Activated CD4-positive, alpha-beta memory T cell treated with anti-CD3 and anti-CD28 coated beads, Interleukin-2, amount 10 ng/mL, durations not matched to agents 7 days and 5 days (primary cell): ENCODE measurements at regions not wholly inside any gene's neighbourhood (a gene's known extent, or its start where the extent isn't known, plus 50 kb on each side); places are given as distances from the start of the nearest gene placed in this dataset.

ENCODE experiments used
- CTCF ChIA-PET: fragments of 350-600 bp; sonication (Branson Sonifier 250); formaldehyde crosslinking; loops from one replicate; lab custom pipeline; 2021; ENCODE audit warnings: antibody characterized with exemption, inconsistent platforms; lab: Charles Lee
- POLR2A ChIA-PET: fragments of 350-600 bp; sonication (Branson Sonifier 250); formaldehyde crosslinking; loops from one replicate; lab custom pipeline; 2021; ENCODE audit warnings: antibody characterized with exemption; lab: Charles Lee
- DNase-seq: peaks from one replicate; pipeline ENCODE4 v3.0.0-alpha.2; 2020
- H3K27ac Mint-ChIP-seq: one replicate; pipeline ENCODE4 v1.8.0; 2021; ENCODE audit warnings: mild to moderate bottlenecking, mixed read lengths
- H3K27me3 Mint-ChIP-seq: one replicate; pipeline ENCODE4 v1.8.0; 2021; ENCODE audit warnings: mixed read lengths
- H3K36me3 Mint-ChIP-seq: one replicate; pipeline ENCODE4 v1.8.0; 2021; ENCODE audit warnings: low read depth, mixed read lengths
- H3K4me1 Mint-ChIP-seq: one replicate; pipeline ENCODE4 v1.8.0; 2021; ENCODE audit warnings: mixed read lengths
- H3K4me3 Mint-ChIP-seq: one replicate; pipeline ENCODE4 v1.8.0; 2021; ENCODE audit warnings: mild to moderate bottlenecking, mixed read lengths
- H3K9me3 Mint-ChIP-seq: one replicate; pipeline ENCODE4 v1.8.0; 2021; ENCODE audit warnings: mixed read lengths

- no peaks in the 10 kb centered on the region for H3K36me3 Mint-ChIP-seq
- no peak overlapping the region for H3K27ac Mint-ChIP-seq
- H3K4me3 Mint-ChIP-seq: no peak overlapping the region
- H3K27me3 Mint-ChIP-seq: no peaks in the 10 kb centered on the region
- peaks cover 8% of the 10 kb centered on the region for H3K9me3 Mint-ChIP-seq
- ChIA-PET CTCF (no interaction called here), POLR2A (no interaction called here)
- H3K4me1 Mint-ChIP-seq: no peaks in the 10 kb centered on the region
- DNase-seq: no peak
These were observed 334.1 kb downstream of the PCDH7 start for GRCh38 chr4:31054295-31054694.

- H3K27me3 Mint-ChIP-seq: no peaks in the 10 kb centered on the region
- H3K27ac Mint-ChIP-seq: no peak overlapping the region
- H3K9me3 Mint-ChIP-seq: peaks cover 3% of the 10 kb centered on the region
- ChIA-PET POLR2A (no interaction called here), CTCF (no interaction called here)
- H3K36me3 Mint-ChIP-seq: no peaks in the 10 kb centered on the region
- no peak for DNase-seq
- H3K4me3 Mint-ChIP-seq: no peak overlapping the region
- H3K4me1 Mint-ChIP-seq: no peaks in the 10 kb centered on the region
These were observed 338.5 kb downstream of the PCDH7 start for GRCh38 chr4:31058656-31059055.

GRCh38 chr4:31059753-31060522 lies 339.8 kb downstream of the PCDH7 start:
- ChIA-PET CTCF (no interaction called here), POLR2A (no interaction called here)
- H3K36me3 Mint-ChIP-seq: no peaks in the 10 kb centered on the region
- no peaks in the 10 kb centered on the region for H3K4me1 Mint-ChIP-seq
- no peak overlapping the region for H3K4me3 Mint-ChIP-seq
- H3K27ac Mint-ChIP-seq: no peak overlapping the region
- no peaks in the 10 kb centered on the region for H3K27me3 Mint-ChIP-seq
- no peak for DNase-seq
- peaks cover 3% of the 10 kb centered on the region for H3K9me3 Mint-ChIP-seq

GRCh38 chr4:31065086-31065485 lies 344.9 kb downstream of the PCDH7 start:
- no peak overlapping the region for H3K27ac Mint-ChIP-seq
- no peak overlapping the region for H3K4me3 Mint-ChIP-seq
- no peaks in the 10 kb centered on the region for H3K36me3 Mint-ChIP-seq
- H3K27me3 Mint-ChIP-seq: no peaks in the 10 kb centered on the region
- ChIA-PET CTCF (no interaction called here), POLR2A (no interaction called here)
- no peak for DNase-seq
- H3K9me3 Mint-ChIP-seq: peaks cover 2% of the 10 kb centered on the region
- H3K4me1 Mint-ChIP-seq: no peaks in the 10 kb centered on the region

GRCh38 chr4:31068257-31069075 lies 348.3 kb downstream of the PCDH7 start:
- peaks cover 2% of the 10 kb centered on the region for H3K9me3 Mint-ChIP-seq
- CTCF ChIA-PET: no interaction called here
- no peaks in the 10 kb centered on the region for H3K27me3 Mint-ChIP-seq
- no peak overlapping the region for H3K27ac Mint-ChIP-seq
- no peak overlapping the region for H3K4me3 Mint-ChIP-seq
- no peaks in the 10 kb centered on the region for H3K36me3 Mint-ChIP-seq
- H3K4me1 Mint-ChIP-seq: no peaks in the 10 kb centered on the region
- POLR2A ChIA-PET: no interaction called here
- DNase-seq: no peak

GRCh38 chr4:31069151-31069550 lies 349.0 kb downstream of the PCDH7 start:
- H3K4me3 Mint-ChIP-seq: no peak overlapping the region
- no peaks in the 10 kb centered on the region for H3K36me3 Mint-ChIP-seq
- DNase-seq: no peak
- H3K27ac Mint-ChIP-seq: no peak overlapping the region
- no peaks in the 10 kb centered on the region for H3K4me1 Mint-ChIP-seq
- H3K27me3 Mint-ChIP-seq: no peaks in the 10 kb centered on the region
- H3K9me3 Mint-ChIP-seq: peaks cover 2% of the 10 kb centered on the region
- POLR2A ChIA-PET: no interaction called here
- CTCF ChIA-PET: no interaction called here

- ChIA-PET CTCF (no interaction called here), POLR2A (no interaction called here)
- no peaks in the 10 kb centered on the region for H3K4me1 Mint-ChIP-seq
- no peak overlapping the region for H3K4me3 Mint-ChIP-seq
- DNase-seq: no peak
- H3K27ac Mint-ChIP-seq: no peak overlapping the region
- no peaks in the 10 kb centered on the region for H3K36me3 Mint-ChIP-seq
- peaks cover 2% of the 10 kb centered on the region for H3K9me3 Mint-ChIP-seq
- no peaks in the 10 kb centered on the region for H3K27me3 Mint-ChIP-seq
These were observed 351.6 kb downstream of the PCDH7 start for GRCh38 chr4:31071508-31072486.

- H3K4me3 Mint-ChIP-seq: no peak overlapping the region
- DNase-seq: no peak
- H3K27me3 Mint-ChIP-seq: no peaks in the 10 kb centered on the region
- POLR2A ChIA-PET: no interaction called here
- CTCF ChIA-PET: no interaction called here
- no peaks in the 10 kb centered on the region for H3K4me1 Mint-ChIP-seq
- H3K36me3 Mint-ChIP-seq: no peaks in the 10 kb centered on the region
- H3K9me3 Mint-ChIP-seq: no peaks in the 10 kb centered on the region
- no peak overlapping the region for H3K27ac Mint-ChIP-seq
These were observed 355.8 kb downstream of the PCDH7 start for GRCh38 chr4:31075969-31076368.

GRCh38 chr4:31078661-31079060 lies 358.5 kb downstream of the PCDH7 start:
- H3K27ac Mint-ChIP-seq: no peak overlapping the region
- H3K4me1 Mint-ChIP-seq: no peaks in the 10 kb centered on the region
- H3K9me3 Mint-ChIP-seq: no peaks in the 10 kb centered on the region
- no peaks in the 10 kb centered on the region for H3K27me3 Mint-ChIP-seq
- DNase-seq: no peak
- no peak overlapping the region for H3K4me3 Mint-ChIP-seq
- ChIA-PET POLR2A (no interaction called here), CTCF (no interaction called here)
- no peaks in the 10 kb centered on the region for H3K36me3 Mint-ChIP-seq

- H3K27ac Mint-ChIP-seq: no peak overlapping the region
- no peaks in the 10 kb centered on the region for H3K27me3 Mint-ChIP-seq
- no peaks in the 10 kb centered on the region for H3K36me3 Mint-ChIP-seq
- no peak overlapping the region for H3K4me3 Mint-ChIP-seq
- no peak for DNase-seq
- ChIA-PET POLR2A (no interaction called here), CTCF (no interaction called here)
- no peaks in the 10 kb centered on the region for H3K9me3 Mint-ChIP-seq
- no peaks in the 10 kb centered on the region for H3K4me1 Mint-ChIP-seq
These were observed 360.7 kb downstream of the PCDH7 start for GRCh38 chr4:31080887-31081286.

- Mint-ChIP-seq H3K4me3 (no peak overlapping the region), H3K36me3 (no peaks in the 10 kb centered on the region), H3K27ac (no peak overlapping the region), H3K4me1 (no peaks in the 10 kb centered on the region), H3K27me3 (no peaks in the 10 kb centered on the region), H3K9me3 (no peaks in the 10 kb centered on the region)
- ChIA-PET POLR2A (no interaction called here), CTCF (no interaction called here)
- no peak for DNase-seq
These were observed 361.2 kb downstream of the PCDH7 start for GRCh38 chr4:31081366-31081765.

- Mint-ChIP-seq H3K4me3 (no peak overlapping the region), H3K4me1 (no peaks in the 10 kb centered on the region), H3K9me3 (no peaks in the 10 kb centered on the region), H3K27me3 (no peaks in the 10 kb centered on the region), H3K27ac (no peak overlapping the region), H3K36me3 (no peaks in the 10 kb centered on the region)
- POLR2A ChIA-PET: no interaction called here
- CTCF ChIA-PET: no interaction called here
- DNase-seq: no peak
These were observed 363.3 kb downstream of the PCDH7 start for GRCh38 chr4:31083456-31083855.

- CTCF ChIA-PET: no interaction called here
- no peak for DNase-seq
- Mint-ChIP-seq H3K27ac (no peak overlapping the region), H3K27me3 (no peaks in the 10 kb centered on the region), H3K4me1 (no peaks in the 10 kb centered on the region), H3K4me3 (no peak overlapping the region), H3K36me3 (no peaks in the 10 kb centered on the region), H3K9me3 (no peaks in the 10 kb centered on the region)
- POLR2A ChIA-PET: no interaction called here
These were observed 364.7 kb downstream of the PCDH7 start for GRCh38 chr4:31084806-31085416.
